ENCODE measurements at regions not wholly inside any gene's neighbourhood (a gene's known extent, or its start where the extent isn't known, plus 50 kb on each side); places are given as distances from the start of the nearest gene placed in this dataset.

DNA sequence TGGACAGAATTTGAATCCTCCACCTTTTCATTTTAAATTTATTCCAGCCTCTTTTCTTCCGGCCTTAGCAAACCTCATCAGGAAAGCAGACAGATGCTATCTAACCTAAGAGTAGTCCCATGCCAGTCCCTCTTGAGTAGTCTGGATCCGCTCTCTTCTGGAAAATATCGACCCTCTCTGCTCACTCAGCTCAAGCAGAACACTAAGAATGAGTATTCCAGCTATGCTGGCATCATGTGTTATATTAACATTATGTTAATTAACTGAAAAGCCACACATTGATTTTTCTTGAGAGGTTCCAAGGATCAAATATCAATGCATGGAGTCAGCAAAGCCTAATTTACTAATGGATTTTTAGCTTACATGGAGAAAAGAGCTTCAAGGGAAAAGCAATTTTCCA lies 161.4 kb downstream of the ID4 start:
- TF ChIP-seq CTCF (IDR thresholded peaks at IDR 0.05; ENCODE audit: low read depth, low read length, poor library complexity, severe bottlenecking) (no peak), EZH2phosphoT487 (IDR thresholded peaks at IDR 0.05; ENCODE audit: borderline replicate concordance, low read length) (no peak)

Data from DOHH2 (cell line).